ENCODE measurements at regions not wholly inside any gene's neighbourhood (a gene's known extent, or its start where the extent isn't known, plus 50 kb on each side); places are given as distances from the start of the nearest gene placed in this dataset.

- TF ChIP-seq GATA2 (IDR thresholded peaks at IDR 0.05; ENCODE audit: low read depth, low read length) (no peak), GATA3 (IDR thresholded peaks at IDR 0.05; ENCODE audit: low read depth, low read length) (no peak)
Measured at GRCh38 chrX:8090482-8090881, 80.6 kb downstream of the VCX2 start.
